CD4-positive, alpha-beta T cell (primary cell): ENCODE measurements at regions not wholly inside any gene's neighbourhood (a gene's known extent, or its start where the extent isn't known, plus 50 kb on each side); places are given as distances from the start of the nearest gene placed in this dataset.

Source experiments
- ATAC-seq: fragments of 200-7000 bp; cut with Tn5 transposase; one replicate; pipeline ENCODE4 v1.10.0; 2022; ENCODE audit warnings: mild to moderate bottlenecking; ENCODE audit not compliant: poor library complexity
- CTCF ChIA-PET: fragments of 350-600 bp; sonication (Branson Sonifier 250); formaldehyde crosslinking; loops from one replicate; lab custom pipeline; 2021; ENCODE audit warnings: antibody characterized with exemption, inconsistent platforms; lab: Charles Lee
- POLR2A ChIA-PET: fragments of 350-600 bp; sonication (Branson Sonifier 250); formaldehyde crosslinking; loops from one replicate; lab custom pipeline; 2021; ENCODE audit warnings: antibody characterized with exemption, inconsistent platforms; lab: Charles Lee
- DNase-seq, 14 experiments: peaks; one replicate each; pipeline ENCODE4 v3.0.0-alpha.2; 2013 to 2020; ENCODE audit warnings: mixed read lengths in 2 of 14
- H3K27ac ChIP-seq, 2 donors: one replicate each; pipeline versions ENCODE4 v1.5.1 to v1.7.0; 2013; ENCODE audit warnings: low read length in 2 of 2, low read depth in 1 of 2, mild to moderate bottlenecking in 1 of 2
- H3K27me3 ChIP-seq, 2 experiments: 1 replicate in 1 of 2; 2 replicates in 1 of 2; pipeline versions ENCODE4 v1.6.1 to v1.7.0; 2013; ENCODE audit warnings: low read length in 2 of 2, control low read depth in 1 of 2, mild to moderate bottlenecking in 1 of 2, moderate library complexity in 1 of 2; ENCODE audit not compliant: insufficient read depth in 2 of 2, control insufficient read depth in 1 of 2
- H3K36me3 ChIP-seq: one replicate; pipeline ENCODE4 v1.6.1; 2013; ENCODE audit warnings: low read length, control low read depth; ENCODE audit not compliant: insufficient read depth
- H3K4me1 ChIP-seq: one replicate; pipeline ENCODE4 v1.6.1; 2013; ENCODE audit warnings: low read length, control low read depth; ENCODE audit not compliant: insufficient read depth
- H3K4me3 ChIP-seq: one replicate; pipeline ENCODE4 v1.5.1; 2013; ENCODE audit warnings: mild to moderate bottlenecking, low read length, moderate library complexity
- H3K9me3 ChIP-seq, 2 experiments: 1 replicate in 1 of 2; 2 replicates in 1 of 2; pipeline versions ENCODE4 v1.6.1 to v1.7.0; 2013; ENCODE audit warnings: low read length in 2 of 2, mild to moderate bottlenecking in 2 of 2, control low read depth in 1 of 2, moderate library complexity in 1 of 2; ENCODE audit not compliant: control insufficient read depth in 1 of 2, insufficient read depth in 1 of 2
- H3K27ac Mint-ChIP-seq: one replicate; pipeline ENCODE4 v1.8.0; 2020; ENCODE audit warnings: mixed read lengths
- H3K27me3 Mint-ChIP-seq: one replicate; pipeline ENCODE4 v1.8.0; 2021; ENCODE audit warnings: mixed read lengths
- H3K36me3 Mint-ChIP-seq: one replicate; pipeline ENCODE4 v1.8.0; 2021; ENCODE audit warnings: low read depth, mixed read lengths
- H3K4me1 Mint-ChIP-seq: one replicate; pipeline ENCODE4 v1.8.0; 2021; ENCODE audit warnings: low read depth, mixed read lengths
- H3K4me3 Mint-ChIP-seq: one replicate; pipeline ENCODE4 v1.8.0; 2020; ENCODE audit warnings: mild to moderate bottlenecking, mixed read lengths
- H3K9me3 Mint-ChIP-seq: one replicate; pipeline ENCODE4 v1.8.0; 2020; ENCODE audit warnings: mixed read lengths
- CTCF ChIP-seq: fragments of 200-600 bp; IDR thresholded peaks from one replicate; pipeline ENCODE4 v1.8.0; 2022; ENCODE audit warnings: antibody characterized with exemption, mild to moderate bottlenecking
- intact Hi-C, 2 experiments: fragments of 100-400 bp; cut with DNase I in 1 of 2; cut with micrococcal nuclease in 1 of 2; formaldehyde crosslinking; loops; one replicate each; pipeline versions ENCODE4 v1.15.1 to v1.9.0; 2023 to 2025; cut with DNase I, micrococcal nuclease

- ChIA-PET CTCF (no interaction called here), POLR2A (no interaction called here)
- no peak overlapping the region for H3K27ac ChIP-seq
- no peaks in the 10 kb centered on the region for H3K36me3 Mint-ChIP-seq
- no peaks in the 10 kb centered on the region for H3K27me3 ChIP-seq
- no peak for ATAC-seq
- H3K36me3 ChIP-seq, result no peaks in the 10 kb centered on the region
- no peaks in the 10 kb centered on the region for H3K4me1 Mint-ChIP-seq
- intact Hi-C loops, result no loop called here
- H3K4me1 ChIP-seq, result no peaks in the 10 kb centered on the region
- TF ChIP-seq CTCF, result no peak
- H3K9me3 Mint-ChIP-seq, result no peaks in the 10 kb centered on the region
- no peak overlapping the region for H3K4me3 Mint-ChIP-seq
- no peak overlapping the region for H3K27ac Mint-ChIP-seq
- H3K4me3 ChIP-seq, result no peak overlapping the region
- peaks cover 12% of the 10 kb centered on the region for H3K27me3 Mint-ChIP-seq
- no peaks in the 10 kb centered on the region for H3K9me3 ChIP-seq
- no peak for DNase-seq
These were observed 77.8 kb upstream of the KAZN start for GRCh38 chr1:14520514-14521163.

GRCh38 chr1:14521622-14522021, 76.9 kb upstream of the KAZN start:
- DNase-seq, result no peak
- Mint-ChIP-seq H3K27ac (no peak overlapping the region), H3K36me3 (no peaks in the 10 kb centered on the region), H3K27me3 (peaks cover 12% of the 10 kb centered on the region), H3K9me3 (no peaks in the 10 kb centered on the region), H3K4me3 (no peak overlapping the region), H3K4me1 (no peaks in the 10 kb centered on the region)
- H3K9me3 ChIP-seq, result no peaks in the 10 kb centered on the region
- no peak for TF ChIP-seq CTCF
- ATAC-seq, result no peak
- H3K27me3 ChIP-seq, result no peaks in the 10 kb centered on the region
- CTCF ChIA-PET, result no interaction called here
- POLR2A ChIA-PET, result no interaction called here
- H3K27ac ChIP-seq, result no peak overlapping the region
- no peak overlapping the region for H3K4me3 ChIP-seq
- intact Hi-C loops, result no loop called here
- no peaks in the 10 kb centered on the region for H3K4me1 ChIP-seq
- no peaks in the 10 kb centered on the region for H3K36me3 ChIP-seq

- H3K27me3 ChIP-seq, result no peaks in the 10 kb centered on the region
- Mint-ChIP-seq H3K27me3 (peaks cover 12% of the 10 kb centered on the region), H3K9me3 (no peaks in the 10 kb centered on the region), H3K36me3 (no peaks in the 10 kb centered on the region), H3K27ac (no peak overlapping the region), H3K4me3 (no peak overlapping the region), H3K4me1 (no peaks in the 10 kb centered on the region)
- intact Hi-C loops, result no loop called here
- TF ChIP-seq CTCF, result no peak
- H3K9me3 ChIP-seq, result no peaks in the 10 kb centered on the region
- ChIA-PET POLR2A (no interaction called here), CTCF (no interaction called here)
- H3K4me1 ChIP-seq, result no peaks in the 10 kb centered on the region
- H3K4me3 ChIP-seq, result no peak overlapping the region
- H3K36me3 ChIP-seq, result no peaks in the 10 kb centered on the region
- ATAC-seq, result no peak
- DNase-seq, result no peak
- no peak overlapping the region for H3K27ac ChIP-seq
These were observed 76.2 kb upstream of the KAZN start for GRCh38 chr1:14522077-14522925.
